ENCODE measurements at regions not wholly inside any gene's neighbourhood (a gene's known extent, or its start where the extent isn't known, plus 50 kb on each side); places are given as distances from the start of the nearest gene placed in this dataset.

DNA sequence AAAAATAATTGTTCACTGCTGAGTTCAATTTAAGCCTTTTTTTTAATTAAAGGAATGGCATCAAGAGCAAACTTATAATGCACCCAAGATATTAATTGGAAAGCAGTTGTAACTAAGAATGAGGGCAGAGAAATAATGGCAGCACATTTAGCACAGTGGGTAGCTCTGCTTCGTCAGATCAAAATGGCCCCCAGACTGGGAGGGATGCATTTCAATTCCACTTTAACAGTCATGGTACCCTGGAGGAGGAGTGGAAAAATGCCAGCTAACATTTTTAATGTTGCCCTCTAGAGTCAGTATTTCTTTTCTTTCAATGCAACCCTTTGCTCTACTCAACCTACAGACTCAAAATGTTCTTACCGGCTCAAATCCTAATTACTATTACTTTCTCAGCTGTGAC lies 504.8 kb upstream of the SETBP1 start:
- no peak for ATAC-seq

- no peak for ATAC-seq
Measured at GRCh38 chr18:44178476-44178875, 502.2 kb upstream of the SETBP1 start.

- ATAC-seq = no peak
Measured at GRCh38 chr18:44179693-44180092, 501.0 kb upstream of the SETBP1 start.

DNA sequence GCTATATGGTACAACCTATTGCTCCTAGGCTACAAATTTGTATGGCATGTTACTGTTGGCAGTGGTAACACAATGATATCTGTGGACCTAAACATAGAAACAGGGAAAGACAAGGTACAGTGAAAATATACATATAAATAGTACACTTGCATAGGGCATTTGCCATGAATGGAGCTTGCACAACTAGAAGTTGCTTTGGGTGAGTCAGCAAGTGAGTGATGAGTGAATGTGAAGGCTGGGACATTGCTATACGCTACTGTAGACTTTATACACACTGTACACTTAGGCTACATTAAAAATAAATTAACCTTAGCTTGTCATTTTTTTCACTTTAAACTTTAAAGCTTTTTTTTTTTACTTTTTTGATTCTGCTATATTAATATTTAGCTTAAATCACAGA lies 500.0 kb upstream of the SETBP1 start:
- no peak for ATAC-seq

GRCh38 chr18:44181951-44182747 lies 498.5 kb upstream of the SETBP1 start:
- ATAC-seq = no peak

GRCh38 chr18:44186001-44186400 lies 494.7 kb upstream of the SETBP1 start:
- no peak for ATAC-seq

DNA sequence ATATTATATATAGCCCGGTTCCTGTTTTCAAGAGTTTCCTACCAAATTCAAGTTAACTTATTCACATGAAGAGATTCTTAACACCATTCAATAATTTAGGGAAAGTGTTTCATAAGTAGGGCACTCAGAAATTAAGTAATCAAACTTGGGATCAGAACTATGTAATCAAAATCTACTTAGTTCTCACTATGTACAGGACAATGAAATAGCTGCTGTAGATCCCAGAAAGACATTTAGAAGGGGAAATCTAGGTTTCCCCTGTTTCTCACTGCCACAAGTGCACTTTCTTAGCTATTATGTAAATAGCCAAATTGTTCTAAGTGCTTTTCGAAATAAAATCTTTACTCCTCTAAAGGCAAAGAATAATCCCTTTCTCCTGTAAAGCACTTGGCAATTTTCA lies 493.6 kb upstream of the SETBP1 start:
- ATAC-seq = no peak

- ATAC-seq = no peak
Measured at GRCh38 chr18:44195394-44196140, 485.1 kb upstream of the SETBP1 start.

DNA sequence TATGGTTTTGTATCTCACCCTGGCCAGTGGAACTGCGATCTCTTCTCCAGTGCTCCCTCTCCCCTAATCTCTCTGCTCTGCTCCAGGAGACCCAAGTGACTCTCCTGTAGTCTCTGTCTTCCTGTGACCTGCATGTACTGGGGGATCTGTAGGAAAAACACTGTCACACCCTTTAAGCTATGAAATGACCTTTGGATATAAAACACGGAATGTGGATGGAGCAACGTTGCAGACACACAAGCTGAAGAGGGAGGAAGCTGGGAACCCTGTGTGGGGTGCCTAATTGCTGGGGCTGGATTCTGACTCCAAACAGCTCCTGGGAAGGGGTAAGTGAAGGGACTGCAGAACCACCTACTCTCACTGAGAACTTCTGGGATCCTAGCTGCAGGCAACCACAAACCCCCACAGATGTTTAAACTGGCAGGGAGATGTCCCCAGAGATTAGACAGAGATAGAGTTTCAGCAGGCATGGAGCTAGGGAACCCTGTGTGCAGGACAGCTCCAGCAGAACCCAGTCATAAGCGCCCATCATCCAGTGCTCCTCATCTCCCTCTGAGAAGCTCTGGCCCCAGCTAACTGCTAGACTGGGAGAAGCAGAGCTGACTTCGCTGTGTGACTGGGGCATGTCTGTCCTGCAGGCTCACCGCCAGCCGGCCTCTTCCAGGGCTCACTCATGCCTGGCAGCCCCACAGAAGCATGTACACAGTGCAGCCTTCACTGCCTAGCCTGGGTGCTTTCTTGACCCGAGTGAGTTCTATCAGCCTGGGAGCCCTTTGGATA lies 482.7 kb upstream of the SETBP1 start:
- ATAC-seq = no peak

DNA sequence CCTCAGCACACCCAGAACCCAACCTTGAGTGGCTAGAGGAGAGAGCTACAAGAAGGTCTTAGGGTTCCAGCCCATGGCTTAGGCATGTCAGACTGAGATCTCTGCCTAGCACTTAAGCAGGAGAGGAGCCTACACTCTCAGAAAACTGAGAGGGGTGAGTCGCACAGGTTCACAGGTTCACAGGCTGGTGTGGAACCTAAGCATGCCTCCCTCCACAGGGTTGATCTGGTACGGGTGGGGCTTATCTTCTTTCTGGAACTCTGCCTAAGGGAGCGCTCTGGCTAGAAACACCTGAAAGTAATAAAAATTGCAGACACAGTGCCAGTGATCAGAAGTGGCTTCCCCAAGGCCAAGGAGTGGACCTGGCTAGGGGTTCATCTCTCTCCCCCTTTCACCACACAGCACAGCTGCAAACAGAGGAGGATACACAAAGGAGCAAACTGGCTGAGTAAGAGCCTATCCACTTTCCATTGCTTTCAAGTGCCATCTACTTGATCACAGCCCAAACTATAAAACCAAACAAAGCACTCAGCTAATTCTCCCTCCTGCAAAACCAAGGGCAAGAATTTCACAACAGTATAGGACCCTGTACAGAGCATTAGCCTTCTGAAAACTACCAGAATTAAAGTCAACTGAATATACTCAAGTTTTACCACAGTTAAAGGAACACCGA lies 481.9 kb upstream of the SETBP1 start:
- ATAC-seq = no peak

GRCh38 chr18:44213293-44213692 lies 467.4 kb upstream of the SETBP1 start:
- no peak for ATAC-seq

GRCh38 chr18:44214396-44214795 lies 466.3 kb upstream of the SETBP1 start:
- no peak for ATAC-seq

DNA sequence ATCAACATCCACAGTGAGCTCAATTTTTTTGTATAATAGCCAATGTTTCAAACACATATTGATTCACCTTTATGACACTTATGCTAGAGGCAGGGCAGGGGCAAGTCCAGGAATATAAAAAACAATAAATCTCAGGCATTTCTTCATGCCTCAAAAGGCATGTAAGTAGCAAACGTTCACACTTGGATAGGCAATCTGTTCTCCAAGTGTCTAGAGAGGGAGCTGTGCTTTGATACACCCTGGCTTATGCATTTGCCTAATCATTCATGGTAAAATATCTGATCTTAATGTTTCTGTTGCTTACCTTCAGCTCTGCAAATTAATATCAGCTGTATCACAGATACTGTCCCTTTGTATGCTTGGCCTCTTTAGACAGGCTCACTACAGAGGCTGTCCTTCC lies 464.5 kb upstream of the SETBP1 start:
- ATAC-seq = no peak

DNA sequence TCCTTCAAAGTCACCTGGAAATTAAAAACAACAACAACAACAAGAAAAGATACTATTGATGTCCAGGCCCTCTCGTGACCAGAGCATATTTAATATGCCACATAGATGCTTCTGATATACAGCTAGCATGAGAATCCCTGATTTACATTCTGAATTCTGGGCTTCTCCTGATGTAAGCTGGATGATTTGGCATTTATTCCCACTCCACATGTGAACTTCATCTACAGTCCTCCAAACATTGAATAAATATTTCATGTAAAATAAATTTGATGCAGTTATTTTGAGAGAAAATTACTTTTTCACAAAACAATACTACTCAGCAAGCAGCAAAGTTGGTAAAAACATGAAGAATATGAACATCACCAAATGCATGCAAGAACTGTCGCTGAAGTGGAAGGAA lies 453.2 kb upstream of the SETBP1 start:
- ATAC-seq = no peak

DNA sequence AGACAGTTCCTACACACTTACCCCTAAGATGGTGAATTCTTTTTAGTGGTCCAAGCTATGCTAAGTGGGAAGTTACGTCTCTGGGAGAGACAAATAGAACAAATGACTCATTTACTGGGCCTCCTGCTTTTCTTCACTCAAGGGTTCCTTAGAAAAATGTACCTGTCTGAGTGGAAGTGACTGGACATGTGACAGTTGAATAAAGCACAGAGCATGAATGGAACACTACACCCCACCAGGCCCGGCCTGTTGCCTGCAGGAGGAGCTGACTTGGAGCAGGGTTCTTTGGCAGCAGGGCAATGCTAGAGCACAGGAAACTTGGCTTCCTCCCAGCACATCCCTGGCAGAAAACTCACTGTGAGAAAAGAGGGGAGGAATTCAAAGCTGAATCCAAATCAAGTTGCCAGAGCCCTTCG lies 451.0 kb upstream of the SETBP1 start:
- ATAC-seq = no peak

- ATAC-seq = no peak
Measured at GRCh38 chr18:44231936-44232335, 448.8 kb upstream of the SETBP1 start.

DNA sequence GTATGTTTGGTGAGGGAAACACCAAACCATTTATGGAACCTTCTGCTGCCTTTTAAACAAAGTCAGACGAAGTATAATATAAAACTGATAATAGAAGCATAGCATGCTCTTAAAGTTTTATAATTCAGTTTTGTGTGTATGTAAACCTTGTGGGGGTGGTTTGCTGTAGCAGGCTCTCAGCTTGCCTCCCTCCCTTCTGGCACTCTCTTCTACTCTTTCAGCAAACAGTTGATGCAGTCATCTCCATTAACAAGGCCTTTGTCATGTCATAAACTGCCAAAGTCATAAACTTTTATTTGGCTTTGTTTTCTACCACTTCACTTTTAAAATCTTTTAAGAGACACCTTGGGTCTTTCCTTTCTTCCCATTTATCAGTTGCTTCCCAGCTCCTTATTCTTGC lies 448.2 kb upstream of the SETBP1 start:
- ATAC-seq = no peak

GRCh38 chr18:44238454-44238853 lies 442.2 kb upstream of the SETBP1 start:
- ATAC-seq = no peak

DNA sequence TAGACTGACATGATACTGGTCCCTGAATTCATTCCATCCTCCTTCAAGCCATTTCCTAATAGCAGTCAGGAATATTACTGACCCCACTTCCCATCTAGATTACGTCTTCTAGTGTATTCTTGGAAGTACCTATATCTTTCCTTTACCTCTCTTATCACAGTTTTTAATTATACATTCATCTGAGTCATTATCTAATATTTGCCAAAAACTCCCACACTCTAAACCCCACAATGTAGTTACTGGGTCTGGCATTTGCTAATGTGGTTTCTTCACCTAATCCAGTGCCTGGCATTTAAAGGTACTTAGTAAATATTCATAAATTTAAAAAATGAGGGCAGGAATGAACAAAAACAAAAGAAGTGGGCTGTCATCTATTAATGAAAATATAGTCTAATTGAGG lies 441.8 kb upstream of the SETBP1 start:
- no peak for ATAC-seq

DNA sequence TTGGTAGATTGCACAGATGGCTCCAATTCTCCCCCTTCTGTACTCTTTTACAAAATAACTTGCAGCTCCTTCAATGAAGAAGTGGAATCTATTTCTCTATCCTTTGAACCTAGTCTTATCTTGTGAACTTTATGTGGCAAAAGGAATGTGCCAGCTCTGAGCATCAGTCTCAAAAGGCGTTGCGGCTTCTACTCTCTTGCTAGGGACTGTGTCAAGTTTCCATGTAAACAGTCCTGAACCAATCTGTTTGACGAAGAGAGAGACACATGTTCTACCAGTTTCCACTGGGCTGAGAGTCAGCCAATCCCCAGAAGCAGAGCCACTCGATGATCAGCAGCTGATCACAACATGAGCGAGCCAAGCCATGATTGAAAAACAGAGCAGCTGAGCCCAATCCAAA lies 439.7 kb upstream of the SETBP1 start:
- no peak for ATAC-seq

DNA sequence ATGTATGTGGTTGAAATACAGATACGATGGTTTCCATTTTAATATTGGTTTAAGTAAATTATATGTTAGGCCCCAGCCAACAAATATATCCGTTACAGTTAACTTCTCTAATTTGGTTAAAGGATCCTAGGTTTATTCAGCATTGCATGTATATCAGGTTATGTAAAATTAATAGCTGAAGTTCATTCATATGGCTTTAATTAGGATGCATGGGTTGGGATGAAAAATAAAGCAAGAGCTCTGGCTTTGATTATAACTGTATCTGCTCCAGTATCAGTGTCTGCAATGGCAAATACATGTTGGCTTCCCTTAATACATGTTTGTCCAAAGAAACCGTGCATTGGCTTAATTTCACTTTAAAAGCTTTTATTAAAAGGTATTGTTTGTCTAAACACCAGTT lies 435.7 kb upstream of the SETBP1 start:
- ATAC-seq = no peak

GRCh38 chr18:44246001-44246400 lies 434.7 kb upstream of the SETBP1 start:
- no peak for ATAC-seq

GRCh38 chr18:44258086-44258485 lies 422.6 kb upstream of the SETBP1 start:
- no peak for ATAC-seq
